ENCODE measurements at regions not wholly inside any gene's neighbourhood (a gene's known extent, or its start where the extent isn't known, plus 50 kb on each side); places are given as distances from the start of the nearest gene placed in this dataset.

- TF ChIP-seq, protein P1, sequence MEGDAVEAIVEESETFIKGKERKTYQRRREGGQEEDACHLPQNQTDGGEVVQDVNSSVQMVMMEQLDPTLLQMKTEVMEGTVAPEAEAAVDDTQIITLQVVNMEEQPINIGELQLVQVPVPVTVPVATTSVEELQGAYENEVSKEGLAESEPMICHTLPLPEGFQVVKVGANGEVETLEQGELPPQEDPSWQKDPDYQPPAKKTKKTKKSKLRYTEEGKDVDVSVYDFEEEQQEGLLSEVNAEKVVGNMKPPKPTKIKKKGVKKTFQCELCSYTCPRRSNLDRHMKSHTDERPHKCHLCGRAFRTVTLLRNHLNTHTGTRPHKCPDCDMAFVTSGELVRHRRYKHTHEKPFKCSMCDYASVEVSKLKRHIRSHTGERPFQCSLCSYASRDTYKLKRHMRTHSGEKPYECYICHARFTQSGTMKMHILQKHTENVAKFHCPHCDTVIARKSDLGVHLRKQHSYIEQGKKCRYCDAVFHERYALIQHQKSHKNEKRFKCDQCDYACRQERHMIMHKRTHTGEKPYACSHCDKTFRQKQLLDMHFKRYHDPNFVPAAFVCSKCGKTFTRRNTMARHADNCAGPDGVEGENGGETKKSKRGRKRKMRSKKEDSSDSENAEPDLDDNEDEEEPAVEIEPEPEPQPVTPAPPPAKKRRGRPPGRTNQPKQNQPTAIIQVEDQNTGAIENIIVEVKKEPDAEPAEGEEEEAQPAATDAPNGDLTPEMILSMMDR (IDR thresholded peaks at IDR 0.05): peak; percentile 71; the same call in 1 of the 2 replicates
- TF ChIP-seq TCF7L2 (IDR thresholded peaks at IDR 0.05; ENCODE audit: low read depth, low read length): no peak
Measured at GRCh38 chr2:235116885-235117492, 165.2 kb downstream of the SH3BP4 start.
